ENCODE measurements at regions not wholly inside any gene's neighbourhood (a gene's known extent, or its start where the extent isn't known, plus 50 kb on each side); places are given as distances from the start of the nearest gene placed in this dataset.

GRCh38 chr13:91178099-91178498 lies 169.4 kb upstream of the MIR17HG start:
- H3K4me3 ChIP-seq (ENCODE audit: low read depth, low read length): no peak overlapping the region

DNA sequence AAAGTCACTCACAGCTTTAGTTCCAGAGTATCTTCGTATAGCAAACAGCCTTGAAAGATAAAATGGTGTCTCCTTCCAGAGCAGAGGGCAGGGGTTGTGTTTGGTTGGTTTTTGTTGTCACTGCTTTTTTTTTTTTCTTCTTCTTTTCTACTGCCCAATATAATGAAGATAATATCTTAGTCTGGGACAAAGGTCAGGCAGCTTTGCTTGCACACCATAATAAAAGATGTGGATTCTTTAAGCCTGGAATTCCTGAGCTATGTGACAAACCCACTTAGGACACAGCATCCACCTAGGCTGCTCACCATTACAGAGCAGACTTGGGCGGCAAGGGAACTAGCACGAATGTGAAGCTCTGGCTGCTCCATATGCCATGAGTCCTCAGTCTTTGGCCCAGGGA lies 165.6 kb upstream of the MIR17HG start:
- H3K4me3 ChIP-seq (ENCODE audit: low read depth, low read length): no peak overlapping the region

GRCh38 chr13:91184244-91184926 lies 163.1 kb upstream of the MIR17HG start:
- H3K4me3 ChIP-seq (ENCODE audit: low read depth, low read length): no peak overlapping the region

DNA sequence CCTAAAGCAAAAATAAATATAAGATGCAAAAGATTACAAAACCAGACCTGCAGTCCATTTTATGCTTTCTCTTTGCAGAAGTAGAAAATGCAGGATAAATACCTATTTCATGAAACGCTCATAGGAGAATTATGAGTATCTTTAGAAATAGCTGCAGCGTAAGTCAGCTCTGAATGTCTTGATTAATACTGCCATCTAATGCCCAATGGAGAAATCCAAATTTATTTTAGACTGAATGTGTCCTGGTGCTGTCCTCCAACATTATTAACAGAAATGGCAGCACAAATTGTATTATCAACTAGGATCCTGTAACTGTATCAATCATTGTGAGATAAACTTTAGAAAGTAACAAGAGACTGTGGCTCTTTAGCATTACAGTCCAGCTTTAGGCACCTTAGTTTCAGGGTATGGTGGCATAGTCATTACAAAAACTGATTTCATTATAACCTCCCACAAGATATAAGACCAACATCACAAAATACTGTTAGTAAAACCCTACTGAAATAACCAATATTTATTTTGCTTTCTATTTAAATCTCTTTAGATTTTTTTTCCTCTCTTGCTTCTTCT lies 162.1 kb upstream of the MIR17HG start:
- no peak overlapping the region for H3K4me3 ChIP-seq (ENCODE audit: low read depth, low read length)

DNA sequence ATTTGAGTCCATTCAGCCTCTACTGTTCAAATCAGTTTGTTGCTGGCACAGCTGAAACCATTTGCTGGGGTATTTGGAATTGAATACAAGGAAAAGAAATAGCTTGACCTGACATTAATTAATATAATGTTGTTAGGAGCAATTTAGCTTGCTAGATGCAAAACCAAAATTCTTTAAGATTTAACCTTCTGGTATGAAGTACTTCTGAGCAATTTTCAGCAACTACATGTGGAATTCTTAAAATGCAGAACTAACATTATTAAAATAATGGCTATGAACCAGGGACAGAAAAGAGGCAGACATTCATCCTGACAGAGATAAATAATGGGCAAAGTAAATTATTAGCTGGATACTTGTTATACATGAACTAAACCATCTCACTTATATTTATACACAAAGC lies 160.0 kb upstream of the MIR17HG start:
- no peak overlapping the region for H3K4me3 ChIP-seq (ENCODE audit: low read depth, low read length)

GRCh38 chr13:91189506-91189905 lies 158.0 kb upstream of the MIR17HG start:
- H3K4me3 ChIP-seq (ENCODE audit: low read depth, low read length): no peak overlapping the region

- no peak overlapping the region for H3K4me3 ChIP-seq (ENCODE audit: low read depth, low read length)
Measured at GRCh38 chr13:91193358-91193757, 154.1 kb upstream of the MIR17HG start.

GRCh38 chr13:91195789-91196188 lies 151.7 kb upstream of the MIR17HG start:
- no peak overlapping the region for H3K4me3 ChIP-seq (ENCODE audit: low read depth, low read length)

GRCh38 chr13:91196958-91197357 lies 150.5 kb upstream of the MIR17HG start:
- H3K4me3 ChIP-seq (ENCODE audit: low read depth, low read length): no peak overlapping the region

- no peak overlapping the region for H3K4me3 ChIP-seq (ENCODE audit: low read depth, low read length)
Measured at GRCh38 chr13:91199866-91200265, 147.6 kb upstream of the MIR17HG start.

GRCh38 chr13:91200486-91200885 lies 147.0 kb upstream of the MIR17HG start:
- no peak overlapping the region for H3K4me3 ChIP-seq (ENCODE audit: low read depth, low read length)

DNA sequence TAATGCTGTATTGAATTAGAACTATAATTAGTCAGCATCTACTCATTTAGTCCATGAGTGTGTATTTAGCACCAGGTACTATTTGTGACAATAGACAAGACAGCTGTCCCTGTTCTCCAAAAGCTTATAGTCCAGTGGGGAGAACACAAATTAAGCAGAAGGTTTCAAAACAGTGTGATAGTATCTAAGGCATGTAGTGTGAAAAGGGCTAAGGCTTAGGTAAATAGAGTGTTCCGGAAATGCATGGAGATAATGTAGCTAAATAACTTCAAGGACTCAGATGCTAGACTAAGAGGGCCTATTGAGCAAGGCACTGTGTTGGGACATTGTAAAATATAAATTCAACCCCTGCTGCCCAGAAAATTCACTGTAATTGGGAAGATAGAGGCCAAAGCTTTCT lies 144.1 kb upstream of the MIR17HG start:
- H3K4me3 ChIP-seq (ENCODE audit: low read depth, low read length): no peak overlapping the region

DNA sequence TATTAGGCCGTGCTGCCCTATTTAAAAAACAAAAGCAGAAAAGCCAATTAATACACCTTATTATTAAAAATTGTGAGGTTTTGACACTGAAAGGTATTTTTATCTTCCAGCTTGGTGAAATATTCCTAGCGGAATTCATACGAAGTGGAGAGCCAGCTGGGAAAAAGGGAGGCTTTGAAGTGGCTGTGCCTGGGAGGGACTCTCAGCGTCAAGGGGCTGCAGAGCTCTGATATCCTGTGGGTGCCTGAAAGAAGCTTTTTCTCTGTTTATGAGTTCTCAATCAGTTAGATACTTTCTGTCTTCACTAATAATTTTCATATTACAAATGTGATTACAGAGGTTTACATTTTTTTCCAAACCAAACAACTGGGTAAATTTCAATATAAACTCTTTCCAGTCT lies 140.2 kb upstream of the MIR17HG start:
- H3K4me3 ChIP-seq (ENCODE audit: low read depth, low read length): no peak overlapping the region

DNA sequence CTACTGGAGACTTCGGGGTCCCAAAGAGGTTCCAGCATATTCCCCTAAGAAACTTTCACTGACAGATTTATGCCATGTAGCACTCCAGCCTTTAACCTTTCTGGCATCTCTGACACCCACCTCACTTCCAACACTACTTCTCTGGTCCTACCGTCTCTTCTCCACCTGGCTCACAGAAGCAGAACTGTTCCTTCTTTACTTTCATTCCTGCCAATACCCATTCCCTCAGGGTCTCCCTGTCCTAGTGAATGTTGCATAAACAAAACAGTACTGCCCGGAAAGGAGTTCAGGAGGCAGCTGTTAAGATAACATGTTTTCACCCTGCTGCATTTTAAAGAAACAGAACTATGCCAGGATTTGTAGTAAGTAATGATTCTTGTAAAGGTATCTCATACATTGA lies 136.0 kb upstream of the MIR17HG start:
- H3K4me3 ChIP-seq (ENCODE audit: low read depth, low read length): no peak overlapping the region

- no peak overlapping the region for H3K4me3 ChIP-seq (ENCODE audit: low read depth, low read length)
Measured at GRCh38 chr13:91212231-91212630, 135.3 kb upstream of the MIR17HG start.

DNA sequence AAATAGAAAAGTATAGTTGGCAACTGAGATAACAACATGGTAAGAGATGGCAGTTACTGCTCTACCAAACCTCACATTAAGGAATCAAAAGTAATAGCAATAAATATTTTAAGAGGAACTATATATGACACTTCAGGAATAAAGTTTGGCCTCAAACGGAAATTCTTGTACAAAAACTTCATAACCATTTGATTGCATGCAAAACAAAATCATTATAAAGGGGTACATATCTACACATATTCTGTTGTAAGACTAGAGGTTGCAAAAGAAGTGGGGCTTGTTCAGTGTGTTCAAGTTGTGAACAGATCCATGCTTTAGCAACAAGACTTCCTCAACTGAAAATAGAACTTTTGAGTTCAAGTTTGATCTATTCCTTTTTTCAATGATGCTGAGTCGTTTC lies 133.5 kb upstream of the MIR17HG start:
- no peak overlapping the region for H3K4me3 ChIP-seq (ENCODE audit: low read depth, low read length)

GRCh38 chr13:91216928-91217700 lies 130.4 kb upstream of the MIR17HG start:
- H3K4me3 ChIP-seq (ENCODE audit: low read depth, low read length): no peak overlapping the region

DNA sequence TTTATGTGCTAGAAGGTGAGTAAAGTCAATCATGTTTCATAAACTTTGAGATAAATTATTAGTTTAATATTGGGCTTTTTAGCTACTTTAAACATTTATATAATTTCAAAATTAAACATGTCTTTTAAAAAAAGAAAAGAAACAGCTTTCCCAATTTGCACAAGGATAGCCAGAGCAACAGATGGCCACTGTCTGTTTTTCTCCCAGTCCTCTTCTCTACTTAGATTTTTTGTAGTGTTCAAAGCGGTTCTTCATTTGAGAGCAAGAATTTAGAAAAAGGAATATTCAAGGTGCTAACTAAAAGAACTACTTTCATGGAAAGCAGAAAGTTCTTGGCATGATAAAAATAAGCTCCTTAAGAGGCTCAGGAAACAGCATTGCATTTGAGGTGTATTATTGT lies 128.3 kb upstream of the MIR17HG start:
- H3K4me3 ChIP-seq (ENCODE audit: low read depth, low read length): no peak overlapping the region

GRCh38 chr13:91220872-91221271 lies 126.6 kb upstream of the MIR17HG start:
- no peak overlapping the region for H3K4me3 ChIP-seq (ENCODE audit: low read depth, low read length)

- H3K4me3 ChIP-seq (ENCODE audit: low read depth, low read length): no peak overlapping the region
Measured at GRCh38 chr13:91228108-91228507, 119.4 kb upstream of the MIR17HG start.

DNA sequence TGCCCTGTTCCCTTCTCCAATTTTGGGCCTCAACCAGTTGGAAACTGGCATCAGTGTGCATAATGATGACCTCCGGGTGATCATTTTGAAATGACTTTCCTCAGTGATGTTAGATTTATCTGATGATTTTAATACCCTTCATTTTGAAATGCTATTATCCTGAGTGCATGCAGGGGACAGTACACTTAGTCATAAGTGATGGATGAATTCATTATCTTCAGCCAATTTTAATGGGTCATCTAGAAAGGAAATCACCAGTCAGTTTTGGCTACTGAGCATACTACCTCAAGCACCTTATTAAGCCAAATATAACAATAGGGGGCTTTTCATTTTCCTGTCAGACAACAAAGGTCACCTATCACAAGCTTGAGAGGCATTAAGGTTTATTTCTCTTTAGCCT lies 118.5 kb upstream of the MIR17HG start:
- no peak overlapping the region for H3K4me3 ChIP-seq (ENCODE audit: low read depth, low read length)

DNA sequence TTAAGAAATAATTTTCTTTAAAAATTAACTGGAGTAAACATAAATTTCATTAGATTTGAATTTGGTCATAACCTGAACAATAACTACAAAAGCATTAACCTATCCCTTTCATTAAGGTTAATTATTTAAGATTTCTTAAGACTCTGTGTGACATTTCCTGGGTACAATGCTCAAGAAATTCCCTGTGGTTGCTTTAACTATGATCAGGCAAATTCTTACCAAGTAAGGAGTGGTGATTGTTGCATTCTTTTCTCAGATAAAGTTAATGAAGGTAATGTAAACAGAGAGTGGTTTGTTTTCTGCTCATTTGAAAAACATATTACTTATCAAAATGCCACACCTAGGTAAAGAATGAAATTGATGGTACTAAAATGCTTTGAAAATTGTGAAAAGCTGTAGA lies 114.8 kb upstream of the MIR17HG start:
- no peak overlapping the region for H3K4me3 ChIP-seq (ENCODE audit: low read depth, low read length)

Measured in iPS-11a (cell line).